ENCODE measurements at regions not wholly inside any gene's neighbourhood (a gene's known extent, or its start where the extent isn't known, plus 50 kb on each side); places are given as distances from the start of the nearest gene placed in this dataset.

- ChIA-PET POLR2A (no interaction called here), CTCF (no interaction called here)
- TF ChIP-seq CHD2 (IDR thresholded peaks at IDR 0.05; ENCODE audit: low read length, partially characterized antibody) = no peak
- TF ChIP-seq RCOR1 (IDR thresholded peaks at IDR 0.05; ENCODE audit: low read length) = no peak
- no peak for TF ChIP-seq SMC3 (IDR thresholded peaks at IDR 0.05; ENCODE audit: low read depth, low read length)
- TF ChIP-seq USF1 (IDR thresholded peaks at IDR 0.05; ENCODE audit: borderline replicate concordance, low read depth) = no peak
- no peak for TF ChIP-seq FOSL2 (IDR thresholded peaks at IDR 0.05; ENCODE audit: borderline replicate concordance, low read depth)
- no peak for TF ChIP-seq MEF2A (IDR thresholded peaks at IDR 0.05; ENCODE audit: borderline replicate concordance, low read depth)
- TF ChIP-seq FOXJ3 (CRISPR knock-in tag; IDR thresholded peaks at IDR 0.05) = no peak
- no peak for TF ChIP-seq ZBTB33 (IDR thresholded peaks at IDR 0.05; ENCODE audit: borderline replicate concordance, low read depth)
- no peak for TF ChIP-seq RXRA (IDR thresholded peaks at IDR 0.05; ENCODE audit: borderline replicate concordance, low read depth)
- TF ChIP-seq USF2 (IDR thresholded peaks at IDR 0.05; ENCODE audit: borderline replicate concordance, low read depth, low read length) = no peak
- no peak for TF ChIP-seq YY1 (IDR thresholded peaks at IDR 0.05; ENCODE audit: low read depth)
- TF ChIP-seq RFX5 (IDR thresholded peaks at IDR 0.05; ENCODE audit: low read length) = no peak
- DNase-seq = no peak
- Histone ChIP-seq H3K4me2 (no peak overlapping the region), H3K9me2 (no peaks in the 10 kb centered on the region), H3F3A (replicated peaks; ENCODE audit: insufficient read depth) (no peaks in the 10 kb centered on the region), H3K9me3 (no peaks in the 10 kb centered on the region), H3K27me3 (ENCODE audit: insufficient read depth) (no peaks in the 10 kb centered on the region), H3K79me2 (ENCODE audit: insufficient read depth) (no peaks in the 10 kb centered on the region), H3K27ac (ENCODE audit: low read depth in 2 of 2, low read length in 1 of 2) (no peak overlapping the region), H3K4me3 (ENCODE audit: low read depth in 2 of 2, low read length in 1 of 2) (no peak overlapping the region), H2AFZ (ENCODE audit: low read depth) (no peak overlapping the region), H3K9ac (no peak overlapping the region), H4K20me1 (ENCODE audit: insufficient read depth) (no peaks in the 10 kb centered on the region), H3K4me1 (ENCODE audit: control insufficient read depth in 1 of 2, insufficient read depth in 2 of 2, low read depth in 1 of 2, low read length in 1 of 2) (no peaks in the 10 kb centered on the region), H3K36me3 (replicated peaks in 1 of 2; ENCODE audit: control insufficient read depth in 1 of 2, insufficient read depth in 2 of 2, low read length in 1 of 2) (no peaks in the 10 kb centered on the region)
- 2% methylated on average over 2 of the region's 2 CpGs for WGBS (ENCODE audit: low lambda C conversion rate)
Measured at GRCh38 chr14:26338231-26338630, 259.6 kb downstream of the NOVA1 start.

- Histone ChIP-seq H3F3A (replicated peaks; ENCODE audit: insufficient read depth) (no peaks in the 10 kb centered on the region), H3K4me2 (no peak overlapping the region), H3K9me3 (no peaks in the 10 kb centered on the region), H3K36me3 (replicated peaks in 1 of 2; ENCODE audit: control insufficient read depth in 1 of 2, insufficient read depth in 2 of 2, low read length in 1 of 2) (no peaks in the 10 kb centered on the region), H3K79me2 (ENCODE audit: insufficient read depth) (no peaks in the 10 kb centered on the region), H3K4me3 (ENCODE audit: low read depth in 2 of 2, low read length in 1 of 2) (no peak overlapping the region), H3K27ac (ENCODE audit: low read depth in 2 of 2, low read length in 1 of 2) (no peak overlapping the region), H3K4me1 (ENCODE audit: control insufficient read depth in 1 of 2, insufficient read depth in 2 of 2, low read depth in 1 of 2, low read length in 1 of 2) (no peaks in the 10 kb centered on the region), H2AFZ (ENCODE audit: low read depth) (no peak overlapping the region), H3K9me2 (no peaks in the 10 kb centered on the region), H3K9ac (no peak overlapping the region), H4K20me1 (ENCODE audit: insufficient read depth) (no peaks in the 10 kb centered on the region), H3K27me3 (ENCODE audit: insufficient read depth) (no peaks in the 10 kb centered on the region)
- CTCF ChIA-PET = interaction anchor here (0.6 kb wide), 1 partner anchor 39 kb away, joined by 3 read pairs; no protein-coding TSS in a partner anchor
- 6% methylated on average over 3 of the region's 3 CpGs for WGBS (ENCODE audit: low lambda C conversion rate)
- POLR2A ChIA-PET = no interaction called here
- DNase-seq = no peak
- TF ChIP-seq ZBTB33 (IDR thresholded peaks at IDR 0.05; ENCODE audit: borderline replicate concordance, low read depth) (no peak), GABPA (IDR thresholded peaks at IDR 0.05; ENCODE audit: low read depth) (no peak), ELF1 (IDR thresholded peaks at IDR 0.05) (no peak), NFIC (IDR thresholded peaks at IDR 0.05; ENCODE audit: borderline replicate concordance) (no peak), EP300 (IDR thresholded peaks at IDR 0.05; ENCODE audit: borderline replicate concordance in 1 of 2, low read depth in 1 of 2, low read length in 1 of 2) (no peak), RAD21 (IDR thresholded peaks at IDR 0.05; ENCODE audit: low read length) (no peak), CHD2 (IDR thresholded peaks at IDR 0.05; ENCODE audit: low read length, partially characterized antibody) (no peak), JUND (IDR thresholded peaks at IDR 0.05) (no peak), FOXM1 (IDR thresholded peaks at IDR 0.05; ENCODE audit: low read depth) (no peak), TEAD4 (IDR thresholded peaks at IDR 0.05; ENCODE audit: borderline replicate concordance, insufficient read depth) (no peak), USF2 (IDR thresholded peaks at IDR 0.05; ENCODE audit: borderline replicate concordance, low read depth, low read length) (no peak), FOXJ3 (CRISPR knock-in tag; IDR thresholded peaks at IDR 0.05) (no peak), IRF3 (IDR thresholded peaks at IDR 0.05; ENCODE audit: low read depth, low read length) (no peak), TAF1 (IDR thresholded peaks at IDR 0.05; ENCODE audit: borderline replicate concordance, low read depth, low read length) (no peak)
Measured at GRCh38 chr14:26334288-26334687, 263.5 kb downstream of the NOVA1 start.

Measured in SK-N-SH (cell line).